AG10803 (cell line): ENCODE measurements at regions not wholly inside any gene's neighbourhood (a gene's known extent, or its start where the extent isn't known, plus 50 kb on each side); places are given as distances from the start of the nearest gene placed in this dataset.
A peak's percentile ranks its signal among the peaks of the same experiment; 100 is the strongest.
"Not testable (repeated sequence)": the region's sequence is repeated elsewhere in the genome, so short reads cannot be mapped to it uniquely, and the experiment has no call there.

Experiments
- DNase-seq: peaks from one replicate; pipeline ENCODE4 v3.0.0; 2010; ENCODE audit warnings: low read depth
- H3K4me3 ChIP-seq: 2 replicates; pipeline ENCODE4 v1.5.1; 2011; ENCODE audit warnings: mild to moderate bottlenecking, low read length, control low read depth
- TF ChIP-seq, protein P1 (sequence below): conservative IDR thresholded peaks from 2 replicates; pipeline ENCODE4 v1.5.1; 2011; ENCODE audit warnings: mild to moderate bottlenecking, low read length, control low read depth, inconsistent platforms

DNA sequence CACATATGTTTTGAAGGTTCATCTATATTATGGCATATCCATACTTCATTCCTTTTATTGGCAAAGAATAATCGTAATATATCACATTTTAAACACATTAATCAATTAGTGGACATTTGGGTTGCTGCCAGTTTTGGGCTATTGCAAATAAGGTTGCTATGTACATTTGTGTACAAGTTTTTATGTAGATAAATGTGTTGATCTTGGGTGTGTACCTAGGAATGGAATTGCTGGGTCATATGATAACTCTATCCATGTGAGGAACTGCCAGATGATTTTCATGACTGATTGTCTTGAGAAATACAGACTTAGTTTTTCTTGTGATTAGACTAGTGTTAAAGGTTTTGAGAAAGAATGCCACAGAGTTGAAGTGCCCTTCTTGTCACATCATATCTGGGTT, 99.2 kb upstream of the RAB40AL start:
- peak; percentile 20 for DNase-seq
- TF ChIP-seq, protein P1, sequence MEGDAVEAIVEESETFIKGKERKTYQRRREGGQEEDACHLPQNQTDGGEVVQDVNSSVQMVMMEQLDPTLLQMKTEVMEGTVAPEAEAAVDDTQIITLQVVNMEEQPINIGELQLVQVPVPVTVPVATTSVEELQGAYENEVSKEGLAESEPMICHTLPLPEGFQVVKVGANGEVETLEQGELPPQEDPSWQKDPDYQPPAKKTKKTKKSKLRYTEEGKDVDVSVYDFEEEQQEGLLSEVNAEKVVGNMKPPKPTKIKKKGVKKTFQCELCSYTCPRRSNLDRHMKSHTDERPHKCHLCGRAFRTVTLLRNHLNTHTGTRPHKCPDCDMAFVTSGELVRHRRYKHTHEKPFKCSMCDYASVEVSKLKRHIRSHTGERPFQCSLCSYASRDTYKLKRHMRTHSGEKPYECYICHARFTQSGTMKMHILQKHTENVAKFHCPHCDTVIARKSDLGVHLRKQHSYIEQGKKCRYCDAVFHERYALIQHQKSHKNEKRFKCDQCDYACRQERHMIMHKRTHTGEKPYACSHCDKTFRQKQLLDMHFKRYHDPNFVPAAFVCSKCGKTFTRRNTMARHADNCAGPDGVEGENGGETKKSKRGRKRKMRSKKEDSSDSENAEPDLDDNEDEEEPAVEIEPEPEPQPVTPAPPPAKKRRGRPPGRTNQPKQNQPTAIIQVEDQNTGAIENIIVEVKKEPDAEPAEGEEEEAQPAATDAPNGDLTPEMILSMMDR: no peak

DNA sequence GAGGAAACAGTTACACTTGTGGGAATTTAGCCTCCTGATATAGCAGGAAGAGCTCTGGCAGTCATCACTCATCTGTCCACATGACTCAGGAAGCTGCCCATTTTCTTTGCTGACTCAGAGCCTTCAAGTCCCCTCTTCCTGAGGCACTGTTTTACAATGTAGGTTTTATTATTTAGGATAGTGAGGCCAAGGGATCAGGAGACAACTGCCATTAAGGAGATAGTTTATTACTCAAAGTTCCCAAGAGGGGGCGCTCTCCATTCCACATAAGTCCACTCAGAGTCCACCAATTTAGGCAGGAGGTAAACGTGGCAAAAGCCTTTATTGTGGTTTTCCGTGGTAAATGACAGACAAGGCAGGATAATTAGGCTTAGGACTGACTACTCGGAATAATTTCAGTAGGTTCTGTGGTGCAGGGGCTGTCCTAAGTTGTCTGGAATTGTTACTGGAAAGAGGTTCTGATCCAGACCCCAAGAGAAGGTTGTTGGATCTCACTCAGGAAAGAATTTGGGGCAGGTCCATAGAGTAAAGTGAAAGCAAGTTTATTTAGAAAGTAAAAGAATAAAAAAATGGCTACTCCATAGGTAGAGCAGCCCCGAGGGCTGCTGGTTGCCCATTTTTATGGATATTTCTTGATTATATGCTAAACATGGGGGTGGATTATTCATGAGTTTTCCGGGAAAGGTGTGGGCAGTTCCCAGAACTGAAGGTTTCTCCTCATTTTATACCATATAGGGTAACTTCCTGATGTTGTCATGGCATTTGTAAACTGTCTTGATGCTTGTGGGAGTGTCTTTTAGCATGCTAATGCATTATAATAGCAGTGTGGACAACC, 96.0 kb upstream of the RAB40AL start:
- TF ChIP-seq, protein P1: 0 out of 2 replicates have a peak, but pooled peaks have one; percentile 4
- peak; percentile 5 for DNase-seq
- H3K4me3 ChIP-seq: no peak overlapping the region

More for the DNA sequence above, 99.2 kb upstream of the RAB40AL start:
- no peak overlapping the region for H3K4me3 ChIP-seq

DNA sequence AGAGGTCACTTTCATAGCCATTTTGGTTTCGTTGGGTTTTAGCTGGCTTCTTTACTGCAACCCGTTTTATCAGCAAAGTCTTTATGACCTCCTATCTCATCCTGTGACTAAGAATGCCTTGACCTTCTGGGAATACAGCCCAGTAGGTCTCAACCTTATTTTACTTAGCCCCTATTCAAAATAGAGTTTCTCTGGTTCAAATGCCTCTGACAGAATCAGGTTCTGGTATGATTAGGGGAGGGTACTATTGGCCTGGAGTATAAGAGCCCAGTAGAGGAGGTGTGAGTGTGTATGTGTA, 95.4 kb upstream of the RAB40AL start:
- no peak for DNase-seq
- TF ChIP-seq, protein P1: no peak
- H3K4me3 ChIP-seq: no peak overlapping the region

DNA sequence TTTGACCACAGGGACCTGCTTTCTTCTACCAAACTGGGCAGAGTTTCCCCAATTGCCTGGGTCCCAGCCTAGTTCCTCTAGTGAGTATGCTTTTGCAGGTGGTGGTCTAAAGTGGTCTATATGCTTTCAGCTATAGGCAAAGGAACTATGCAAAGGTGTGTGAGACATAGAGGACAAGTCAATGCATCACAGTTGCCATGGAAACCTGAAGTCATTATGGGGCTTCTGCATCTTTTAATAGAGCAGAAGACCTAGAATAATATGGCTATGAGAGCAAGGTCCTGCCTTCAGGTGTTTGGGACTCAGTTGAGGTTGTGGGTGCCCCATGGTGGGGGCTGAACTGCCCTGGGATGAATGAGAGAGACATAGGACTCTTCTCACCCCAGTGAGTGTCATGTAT, 92.1 kb upstream of the RAB40AL start:
- no peak for DNase-seq
- TF ChIP-seq, protein P1: no peak

DNA sequence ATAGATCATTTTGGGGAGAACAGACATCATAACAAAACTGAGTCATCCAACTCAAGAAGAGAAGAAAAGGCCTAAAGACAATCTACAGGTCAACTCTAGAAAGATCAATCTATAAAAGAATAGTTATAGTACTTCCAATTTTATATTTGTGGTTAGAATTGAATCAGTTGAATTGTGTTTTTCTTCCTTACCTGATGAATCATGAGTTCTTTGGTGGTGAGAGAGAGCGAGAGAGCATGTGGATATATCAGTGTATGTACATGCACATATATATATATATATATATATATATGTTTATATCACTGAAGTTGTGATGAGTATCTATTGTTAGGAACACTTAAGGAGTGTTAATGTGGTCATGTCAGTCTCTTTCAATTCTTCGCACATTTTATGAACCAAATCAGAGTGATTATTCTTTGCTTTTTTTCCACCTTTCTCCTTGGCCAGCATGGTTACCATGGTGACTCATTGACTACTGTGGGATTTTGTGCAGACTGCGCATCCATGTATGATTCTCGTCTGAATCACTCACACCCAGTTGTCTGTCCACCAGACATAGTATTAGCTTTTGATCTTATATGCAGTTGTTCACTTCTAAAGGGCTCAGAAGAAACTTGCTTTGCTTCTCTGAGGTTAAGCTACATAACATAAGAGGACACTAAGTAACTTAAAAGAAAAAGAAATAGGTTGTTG, 90.4 kb upstream of the RAB40AL start:
- DNase-seq: peak; percentile 26
- TF ChIP-seq, protein P1: no peak
- H3K4me3 ChIP-seq: no peak overlapping the region

More for the DNA sequence above, 92.1 kb upstream of the RAB40AL start:
- H3K4me3 ChIP-seq: no peak overlapping the region

DNA sequence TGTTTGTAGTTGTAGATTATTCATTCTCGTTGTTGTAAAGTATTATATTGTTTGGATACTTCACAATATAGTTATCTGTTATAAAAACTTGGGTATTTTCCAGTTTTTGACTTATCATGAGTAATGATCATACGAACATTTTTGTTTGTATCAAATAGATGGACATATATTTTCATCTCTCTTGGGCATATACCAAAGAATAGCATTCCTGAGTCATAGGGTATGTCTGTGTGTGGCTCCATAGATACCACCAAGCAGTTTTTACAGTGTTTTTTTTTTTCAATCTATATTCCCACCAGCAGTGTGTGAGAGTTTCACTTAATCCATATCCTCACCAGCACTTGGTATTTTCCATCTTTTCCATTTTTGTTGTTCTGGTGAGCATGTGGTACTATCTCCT, 89.7 kb upstream of the RAB40AL start:
- TF ChIP-seq, protein P1: no peak
- DNase-seq: no peak
- H3K4me3 ChIP-seq: no peak overlapping the region

DNA sequence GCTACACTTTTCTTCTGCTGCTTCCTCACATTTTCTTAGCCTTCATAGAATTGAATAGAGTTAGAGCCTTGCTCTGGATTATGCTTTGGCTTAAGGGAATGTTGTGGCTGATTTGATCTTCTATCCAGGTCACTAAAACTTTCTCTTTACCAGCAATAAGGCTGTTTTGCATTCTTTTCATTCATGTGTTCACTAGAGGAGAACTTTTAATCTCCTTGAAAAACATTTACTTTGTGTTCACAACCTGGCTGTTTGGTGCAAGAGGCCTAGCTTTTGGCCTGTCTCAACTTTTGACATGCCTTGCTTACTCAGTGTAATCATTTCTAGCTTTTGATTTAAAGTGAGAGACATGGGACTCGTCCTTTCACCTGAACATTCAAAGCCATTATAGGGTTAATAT, 87.7 kb upstream of the RAB40AL start:
- DNase-seq: no peak
- TF ChIP-seq, protein P1: no peak
- H3K4me3 ChIP-seq: no peak overlapping the region

DNA sequence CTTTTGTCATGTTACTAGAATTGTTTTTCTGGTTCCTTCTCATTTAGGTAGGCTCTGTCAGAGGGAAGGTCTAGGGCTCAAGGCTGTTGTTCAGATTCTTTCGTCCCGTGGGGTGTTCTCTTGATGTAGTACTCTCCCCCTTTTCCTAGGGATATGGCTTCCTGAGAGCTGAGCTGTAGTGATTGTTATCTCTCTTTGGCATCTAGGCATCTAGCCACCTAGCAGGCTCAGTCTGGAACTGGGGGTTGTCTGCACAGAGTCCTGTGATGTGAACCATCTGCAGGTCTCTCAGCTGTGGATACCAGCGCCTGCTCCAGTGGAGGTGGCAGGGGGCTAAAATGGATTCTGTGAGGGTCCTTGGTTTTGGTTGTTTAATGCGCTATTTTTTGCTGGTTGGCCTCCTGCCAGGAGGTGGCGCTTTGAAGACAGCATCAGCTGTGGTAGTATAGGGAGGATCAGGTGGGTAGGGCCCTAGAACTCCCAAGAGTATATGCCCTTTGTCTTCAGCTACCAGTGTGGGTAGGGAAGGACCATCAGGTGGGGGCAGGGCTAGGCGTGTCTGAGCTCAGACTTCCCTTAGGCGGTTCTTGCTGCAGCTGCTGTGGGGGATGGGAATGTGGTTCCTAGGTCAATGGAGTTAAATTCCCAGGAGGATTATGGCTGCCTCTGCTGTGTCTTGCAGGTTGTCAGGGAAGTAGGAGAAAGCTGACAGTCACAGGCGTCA, 78.1 kb upstream of the RAB40AL start:
- not testable (repeated sequence) for H3K4me3 ChIP-seq
- peak; percentile 1 for DNase-seq
